Spleen (tissue), 11 donors: ENCODE measurements at regions not wholly inside any gene's neighbourhood (a gene's known extent, or its start where the extent isn't known, plus 50 kb on each side); places are given as distances from the start of the nearest gene placed in this dataset.
A peak's percentile ranks its signal among the peaks of the same experiment; 100 is the strongest.

ENCODE experiments used
- DNase-seq: peaks from one replicate; pipeline ENCODE4 v3.0.0-alpha.2; 2020
- H3K27ac ChIP-seq, 8 donors: fragments of 200-600 bp; sonication (generic) in 7 of 8; 1 replicate in 4 of 8; 2 replicates in 4 of 8; pipeline versions ENCODE4 v1.5.0 to v1.8.0; 2016 to 2021; ENCODE audit warnings: inconsistent platforms in 4 of 8, mild to moderate bottlenecking in 4 of 8, moderate library complexity in 1 of 8
- H3K27me3 ChIP-seq, 7 donors: fragments of 200-600 bp; sonication (generic) in 6 of 7; replicated peaks in 1 of 7; 1 replicate in 4 of 7; 2 replicates in 3 of 7; pipeline versions ENCODE4 v1.5.0 to v1.8.0; 2016 to 2021; ENCODE audit warnings: inconsistent platforms in 3 of 7, mild to moderate bottlenecking in 1 of 7
- H3K36me3 ChIP-seq, 6 donors: fragments of 200-600 bp; sonication (generic) in 5 of 6; 1 replicate in 4 of 6; 2 replicates in 2 of 6; pipeline versions ENCODE4 v1.5.0 to v1.8.0; 2016 to 2021; ENCODE audit warnings: inconsistent platforms in 2 of 6
- H3K4me1 ChIP-seq, 6 donors: fragments of 200-600 bp; sonication (generic) in 5 of 6; 1 replicate in 3 of 6; 2 replicates in 3 of 6; pipeline versions ENCODE4 v1.5.0 to v1.8.0; 2016 to 2021; ENCODE audit warnings: inconsistent platforms in 3 of 6
- H3K4me3 ChIP-seq, 8 donors: fragments of 200-600 bp; sonication (generic) in 7 of 8; 1 replicate in 4 of 8; 2 replicates in 4 of 8; pipeline versions ENCODE4 v1.5.0 to v1.8.0; 2016 to 2021; ENCODE audit warnings: inconsistent platforms in 4 of 8, mild to moderate bottlenecking in 4 of 8, moderate library complexity in 2 of 8
- H3K9me3 ChIP-seq, 8 donors: fragments of 200-600 bp; sonication (generic) in 7 of 8; 1 replicate in 4 of 8; 2 replicates in 4 of 8; pipeline versions ENCODE4 v1.5.0 to v1.8.0; 2016 to 2021; ENCODE audit warnings: inconsistent platforms in 4 of 8
- CTCF ChIP-seq, 11 experiments: fragments of 200-600 bp in 7 of 11; fragments of 450-650 bp in 4 of 11; sonication (generic) in 4 of 11; IDR thresholded peaks in 8 of 11; conservative IDR thresholded peaks in 3 of 11; 1 replicate in 7 of 11; 2 replicates in 4 of 11; pipeline versions ENCODE4 v1.4.0 to v1.8.0; 2016 to 2021; ENCODE audit warnings: antibody characterized with exemption in 11 of 11, inconsistent platforms in 4 of 11, mild to moderate bottlenecking in 1 of 11
- POLR2A ChIP-seq, 3 donors: fragments of 450-650 bp; IDR thresholded peaks; one replicate each; pipeline ENCODE4 v1.5.1; 2017; ENCODE audit warnings: antibody characterized with exemption in 3 of 3, mild to moderate bottlenecking in 1 of 3
- POLR2AphosphoS5 ChIP-seq, 3 donors: sonication (generic); formaldehyde crosslinking; IDR thresholded peaks; one replicate each; pipeline ENCODE4 v1.5.1; 2017; ENCODE audit warnings: antibody characterized with exemption in 3 of 3
- WGBS, 5 donors: extraction: QIAGEN DNeasy Blood & Tissue Kit in 3 of 5; methylation state at CpG; one replicate each; pipeline versions ENCODE4 v1.1.5 to v1.1.7; 2013 to 2018; 5-methylcytosine and 5-hydroxymethylcytosine counted together
- intact Hi-C: fragments of 100-400 bp; cut with DNase I; formaldehyde crosslinking; loops from one replicate; pipeline ENCODE4 v1.15.0; 2023; ENCODE audit warnings: low total_unique reads
- donor health status: healthy with polysubstance abuse.
- donor health status: DM: no; HTN: no; CAD: no; lungs with moderate emphysema.
- donor health status: DM: no; HTN: no; CAD: no.
- donor health status: Bipolar disorder and iron deficiency.
- donor health status: healthy.
- donor health status: DM: no; HTN: no; CAD: no.
- donor health status: DM: yes; HTN: yes; CAD: no.

- 63 to 80% (median 72%) methylated on average over 3 of the region's 3 CpGs for WGBS, 5 donors
- Histone ChIP-seq H3K27ac (peak overlapping the region in 2 of 8 donors; percentile 75), H3K4me1 (peaks cover 0 to 27% (median 6%) of the 10 kb centered on the region in 6 donors), H3K4me3 (no peak overlapping the region), H3K9me3 (peaks cover 0 to 5% (median 0%) of the 10 kb centered on the region in 8 donors), H3K36me3 (no peaks in the 10 kb centered on the region), H3K27me3 (no peaks in the 10 kb centered on the region)
- no peak for DNase-seq
- intact Hi-C loops, result no loop called here
- TF ChIP-seq CTCF (IDR thresholded peaks at IDR 0.05 in 8 of 11, conservative IDR thresholded peaks at IDR 0.05 in 3 of 11), result peak in 5 of 11 experiments; percentile 22 to 41 (median 25)
- no peak for TF ChIP-seq POLR2AphosphoS5 (IDR thresholded peaks at IDR 0.05)
Observed at GRCh38 chr1:68346188-68346808, 103.5 kb downstream of the RPE65 start.

DNA sequence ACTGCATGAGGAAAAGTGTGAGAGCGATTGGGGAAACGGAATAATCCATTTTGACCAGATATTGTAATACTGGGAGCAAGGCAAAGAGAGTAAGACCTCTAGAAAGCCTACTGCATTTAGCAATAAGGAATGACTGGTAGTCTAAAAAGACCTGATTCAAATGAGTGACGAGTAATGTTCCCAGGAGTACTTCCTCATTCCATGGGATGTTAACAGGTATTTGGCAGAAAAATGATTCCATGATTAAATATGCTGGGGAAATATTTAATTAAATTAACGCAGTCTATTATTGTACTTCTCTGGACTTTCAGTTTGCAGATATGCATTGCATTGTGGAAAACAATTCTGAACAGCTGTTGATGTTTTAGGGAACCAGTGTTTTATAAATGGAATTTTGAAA lies 105.5 kb downstream of the RPE65 start:
- no peaks in the 10 kb centered on the region for H3K27me3 ChIP-seq
- DNase-seq, result no peak
- WGBS, 5 donors, result 81 to 90% (median 84%) methylated on average over 4 of the region's 4 CpGs
- no peaks in the 10 kb centered on the region for H3K36me3 ChIP-seq
- intact Hi-C loops, result no loop called here
- no peak overlapping the region for H3K27ac ChIP-seq
- peaks cover 0 to 5% (median 0%) of the 10 kb centered on the region in 8 donors for H3K9me3 ChIP-seq
- no peak overlapping the region for H3K4me3 ChIP-seq
- peaks cover 0 to 33% (median 6%) of the 10 kb centered on the region in 6 donors for H3K4me1 ChIP-seq
- TF ChIP-seq POLR2A (IDR thresholded peaks at IDR 0.05) (no peak), CTCF (IDR thresholded peaks at IDR 0.05 in 8 of 11, conservative IDR thresholded peaks at IDR 0.05 in 3 of 11) (no peak), POLR2AphosphoS5 (IDR thresholded peaks at IDR 0.05) (no peak)

DNA sequence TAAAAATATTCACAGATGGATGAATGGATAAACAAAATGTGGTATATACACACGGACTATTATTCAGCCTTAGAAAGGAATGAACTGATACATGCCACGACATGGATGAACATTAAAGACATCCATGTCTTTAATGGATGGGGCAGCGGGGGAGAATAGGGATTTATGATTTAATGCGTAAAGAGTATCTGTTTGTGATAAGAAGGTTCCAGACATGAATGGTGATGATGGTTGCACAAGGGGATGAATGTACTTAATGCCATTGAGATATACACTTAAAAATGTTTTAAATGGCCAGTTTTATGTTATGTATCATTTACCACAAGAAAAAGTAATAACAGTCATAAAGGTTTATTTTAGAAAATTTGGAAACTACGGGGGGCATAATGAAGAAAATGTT lies 108.6 kb upstream of the WLS start:
- Histone ChIP-seq H3K4me3 (no peak overlapping the region), H3K27ac (no peak overlapping the region), H3K36me3 (no peaks in the 10 kb centered on the region), H3K9me3 (no peaks in the 10 kb centered on the region), H3K27me3 (no peaks in the 10 kb centered on the region), H3K4me1 (peaks cover 0 to 36% (median 13%) of the 10 kb centered on the region in 6 donors)
- WGBS, 5 donors, result 83 to 92% (median 90%) methylated on average over 5 of the region's 5 CpGs
- TF ChIP-seq CTCF (IDR thresholded peaks at IDR 0.05 in 8 of 11, conservative IDR thresholded peaks at IDR 0.05 in 3 of 11) (no peak), POLR2A (IDR thresholded peaks at IDR 0.05) (no peak), POLR2AphosphoS5 (IDR thresholded peaks at IDR 0.05) (no peak)
- no peak for DNase-seq
- intact Hi-C loops, result no loop called here

- peak overlapping the region in 3 of 8 donors; percentile 6 to 41 (median 24) for H3K27ac ChIP-seq
- H3K27me3 ChIP-seq, result no peaks in the 10 kb centered on the region
- no peaks in the 10 kb centered on the region for H3K9me3 ChIP-seq
- intact Hi-C loops, result loop anchor here (5.0 kb wide), 1 partner anchor 217 kb away; no protein-coding TSS in a partner anchor
- TF ChIP-seq POLR2AphosphoS5 (IDR thresholded peaks at IDR 0.05) (no peak), POLR2A (IDR thresholded peaks at IDR 0.05) (no peak), CTCF (IDR thresholded peaks at IDR 0.05 in 8 of 11, conservative IDR thresholded peaks at IDR 0.05 in 3 of 11) (no peak)
- peaks cover 0 to 34% (median 13%) of the 10 kb centered on the region in 6 donors for H3K4me1 ChIP-seq
- H3K36me3 ChIP-seq, result no peaks in the 10 kb centered on the region
- no peak overlapping the region for H3K4me3 ChIP-seq
- DNase-seq, result no peak
Observed at GRCh38 chr1:68339505-68339904, 107.2 kb upstream of the WLS start.
